SK-N-SH (cell line): ENCODE measurements at regions not wholly inside any gene's neighbourhood (a gene's known extent, or its start where the extent isn't known, plus 50 kb on each side); places are given as distances from the start of the nearest gene placed in this dataset.

Experiments used
- CTCF ChIA-PET: fragments of 300-600, 350-600 bp; formaldehyde crosslinking; extraction: SDS; loops from one replicate; lab custom pipeline; 2021; lab: Yijun Ruan, JAX
- POLR2A ChIA-PET: fragments of 350-600 bp; sonication (Branson Sonifier 250); formaldehyde crosslinking; extraction: SDS; loops from one replicate; lab custom pipeline; 2020; ENCODE audit warnings: antibody characterized with exemption, inconsistent platforms; lab: Yijun Ruan, JAX
- DNase-seq: peaks from one replicate; pipeline ENCODE4 v3.0.0; 2012
- H2AFZ ChIP-seq: fragments of 200-600 bp; sonication (generic); 2 replicates; pipeline ENCODE4 v1.8.1; 2016; ENCODE audit warnings: antibody characterized with exemption, mild to moderate bottlenecking, low read depth
- H3F3A ChIP-seq: fragments of 200-600 bp; sonication (generic); replicated peaks from 2 replicates; pipeline ENCODE3; 2016; ENCODE audit warnings: antibody characterized with exemption, mild to moderate bottlenecking; ENCODE audit not compliant: insufficient read depth
- H3K27ac ChIP-seq, 2 experiments: fragments of 200-500 bp in 1 of 2; fragments of 200-600 bp in 1 of 2; sonication (Bioruptor generic) in 1 of 2; sonication (generic), shearing (Covaris generic) in 1 of 2; 2 replicates each; pipeline versions ENCODE4 v1.5.1 to v1.6.1; 2014 to 2016; ENCODE audit warnings: low read depth in 2 of 2, inconsistent platforms in 1 of 2, low read length in 1 of 2, mild to moderate bottlenecking in 1 of 2, mixed read lengths in 1 of 2
- H3K27me3 ChIP-seq: fragments of 200-600 bp; sonication (generic), shearing (Covaris generic); 2 replicates; pipeline ENCODE4 v1.6.1; 2016; ENCODE audit warnings: mixed run types; ENCODE audit not compliant: insufficient read depth
- H3K36me3 ChIP-seq, 2 experiments: fragments of 200-500 bp in 1 of 2; fragments of 200-600 bp in 1 of 2; sonication (Bioruptor generic) in 1 of 2; sonication (generic) in 1 of 2; replicated peaks in 1 of 2; 2 replicates each; pipeline versions ENCODE3 to v1.5.1; 2014 to 2016; ENCODE audit warnings: low read length in 1 of 2, mild to moderate bottlenecking in 1 of 2; ENCODE audit not compliant: insufficient read depth in 2 of 2, control insufficient read depth in 1 of 2
- H3K4me1 ChIP-seq, 2 experiments: fragments of 200-500 bp in 1 of 2; fragments of 200-600 bp in 1 of 2; sonication (Bioruptor generic) in 1 of 2; sonication (generic), shearing (Covaris generic) in 1 of 2; 2 replicates each; pipeline versions ENCODE4 v1.5.1 to v1.6.1; 2014 to 2016; ENCODE audit warnings: low read depth in 1 of 2, low read length in 1 of 2, mixed run types in 1 of 2; ENCODE audit not compliant: insufficient read depth in 2 of 2, control insufficient read depth in 1 of 2
- H3K4me2 ChIP-seq: fragments of 200-600 bp; sonication (generic), shearing (Covaris generic); 2 replicates; pipeline ENCODE4 v1.6.1; 2017; ENCODE audit warnings: mixed run types
- H3K4me3 ChIP-seq, 2 experiments: fragments of 200-500 bp in 1 of 2; fragments of 200-600 bp in 1 of 2; sonication (Bioruptor generic) in 1 of 2; sonication (generic), shearing (Covaris generic) in 1 of 2; 2 replicates each; pipeline versions ENCODE4 v1.5.1 to v1.8.1; 2014 to 2016; ENCODE audit warnings: low read depth in 2 of 2, inconsistent platforms in 1 of 2, low read length in 1 of 2, mild to moderate bottlenecking in 1 of 2, mixed read lengths in 1 of 2, moderate library complexity in 1 of 2
- H3K79me2 ChIP-seq: fragments of 200-600 bp; sonication (generic); 2 replicates; pipeline ENCODE4 v1.8.1; 2017; ENCODE audit warnings: mild to moderate bottlenecking; ENCODE audit not compliant: insufficient read depth
- H3K9ac ChIP-seq: fragments of 200-600 bp; sonication (generic); 2 replicates; pipeline ENCODE4 v1.6.1; 2017; ENCODE audit warnings: mixed run types
- H3K9me2 ChIP-seq: fragments of 200-600 bp; sonication (generic); 2 replicates; pipeline ENCODE4 v1.6.1; 2017; ENCODE audit warnings: mixed run types
- H3K9me3 ChIP-seq: fragments of 200-600 bp; sonication (generic); 2 replicates; pipeline ENCODE4 v1.6.1; 2017; ENCODE audit warnings: mixed run types, mild to moderate bottlenecking, moderate library complexity
- H4K20me1 ChIP-seq: fragments of 200-600 bp; sonication (generic); 2 replicates; pipeline ENCODE4 v1.6.1; 2017; ENCODE audit warnings: mild to moderate bottlenecking, mixed run types; ENCODE audit not compliant: insufficient read depth
- ELF1 ChIP-seq: IDR thresholded peaks from 2 replicates; pipeline ENCODE4 v1.4.0; 2012
- EZH2phosphoT487 ChIP-seq: fragments of 200-600 bp; sonication (generic); IDR thresholded peaks from 2 replicates; pipeline ENCODE4 v1.6.1; 2017; ENCODE audit warnings: low read depth, mixed run types, mild to moderate bottlenecking, antibody characterized with exemption, moderate library complexity, borderline replicate concordance
- FOXM1 ChIP-seq: IDR thresholded peaks from 2 replicates; pipeline ENCODE4 v1.4.0; 2012; ENCODE audit warnings: low read depth, mild to moderate bottlenecking
- GABPA ChIP-seq: IDR thresholded peaks from 2 replicates; pipeline ENCODE4 v1.4.0; 2012; ENCODE audit warnings: low read depth, mild to moderate bottlenecking
- JUND ChIP-seq: IDR thresholded peaks from 2 replicates; pipeline ENCODE4 v1.4.0; 2012
- MAX ChIP-seq: IDR thresholded peaks from 2 replicates; pipeline ENCODE4 v1.4.0; 2012; ENCODE audit warnings: low read depth
- MEF2A ChIP-seq: IDR thresholded peaks from 2 replicates; pipeline ENCODE4 v1.4.0; 2012; ENCODE audit warnings: low read depth, borderline replicate concordance
- NFIC ChIP-seq: IDR thresholded peaks from 2 replicates; pipeline ENCODE4 v1.4.0; 2012; ENCODE audit warnings: borderline replicate concordance
- NRF1 ChIP-seq: IDR thresholded peaks from 2 replicates; pipeline ENCODE4 v1.6.1; 2012; ENCODE audit warnings: low read depth, mild to moderate bottlenecking, low read length
- POLR2AphosphoS5 ChIP-seq: IDR thresholded peaks from 2 replicates; pipeline ENCODE4 v1.6.1; 2012; ENCODE audit warnings: low read depth, low read length
- RCOR1 ChIP-seq: fragments of 150-350 bp; IDR thresholded peaks from 2 replicates; pipeline ENCODE4 v1.6.1; 2017; ENCODE audit warnings: antibody characterized with exemption, low read length
- RFX5 ChIP-seq: IDR thresholded peaks from 2 replicates; pipeline ENCODE4 v1.6.1; 2012; ENCODE audit warnings: mild to moderate bottlenecking, improper control_type of control experiment, low read length
- RXRA ChIP-seq: IDR thresholded peaks from 2 replicates; pipeline ENCODE4 v1.4.0; 2012; ENCODE audit warnings: low read depth, mild to moderate bottlenecking, borderline replicate concordance
- TAF1 ChIP-seq: IDR thresholded peaks from 2 replicates; pipeline ENCODE4 v1.6.1; 2012; ENCODE audit warnings: low read depth, mild to moderate bottlenecking, low read length, moderate library complexity, borderline replicate concordance
- TCF12 ChIP-seq: IDR thresholded peaks from 2 replicates; pipeline ENCODE4 v1.4.0; 2012
- USF2 ChIP-seq: fragments of 150-350 bp; IDR thresholded peaks from 2 replicates; pipeline ENCODE4 v1.6.1; 2017; ENCODE audit warnings: antibody characterized with exemption, low read length, low read depth, borderline replicate concordance
- YY1 ChIP-seq: IDR thresholded peaks from 2 replicates; pipeline ENCODE4 v1.4.0; 2012; ENCODE audit warnings: low read depth, mild to moderate bottlenecking
- WGBS: methylation state at CpG from one replicate; pipeline ENCODE4 v1.1.6; 2017; ENCODE audit warnings: low lambda C conversion rate; 5-methylcytosine and 5-hydroxymethylcytosine counted together
- TF ChIP-seq, protein P1 (sequence below): fragments of 200-600 bp; sonication (generic); IDR thresholded peaks from 2 replicates; pipeline ENCODE4 v1.6.1; 2017; ENCODE audit warnings: antibody characterized with exemption, mild to moderate bottlenecking, moderate library complexity

DNA sequence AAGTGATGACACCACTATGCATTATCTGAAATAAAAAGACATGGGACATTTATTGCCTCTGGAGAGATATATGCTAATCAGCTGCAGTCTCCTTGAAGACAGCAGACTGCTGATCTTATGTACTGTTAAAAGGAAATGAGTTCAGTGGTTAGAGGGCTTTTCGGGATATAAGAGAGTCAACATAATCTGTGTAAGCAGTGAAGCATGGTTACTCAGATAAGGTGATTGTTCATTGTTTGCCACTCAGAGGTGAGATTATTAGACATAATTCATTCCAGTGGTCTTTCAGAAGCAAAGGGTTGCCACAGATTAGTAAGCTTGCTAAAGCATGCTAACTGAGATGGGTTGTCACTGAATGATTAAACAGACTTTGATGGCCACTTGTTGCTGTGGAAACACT, 1450.7 kb upstream of the ADGRB3 start:
- DNase-seq, result no peak
- H4K20me1 ChIP-seq, result no peaks in the 10 kb centered on the region
- H3K27ac ChIP-seq, result no peak overlapping the region
- no peak overlapping the region for H3K4me2 ChIP-seq
- no peaks in the 10 kb centered on the region for H3K36me3 ChIP-seq
- H3K4me1 ChIP-seq, result no peaks in the 10 kb centered on the region
- H3F3A ChIP-seq, result no peaks in the 10 kb centered on the region
- no peaks in the 10 kb centered on the region for H3K9me2 ChIP-seq
- no peak overlapping the region for H3K9ac ChIP-seq
- no peaks in the 10 kb centered on the region for H3K79me2 ChIP-seq
- no peaks in the 10 kb centered on the region for H3K27me3 ChIP-seq
- TF ChIP-seq TAF1 (no peak), FOXM1 (no peak), GABPA (no peak), USF2 (no peak), NFIC (no peak), YY1 (no peak), POLR2AphosphoS5 (no peak), MAX (no peak), MEF2A (no peak), NRF1 (no peak), ELF1 (no peak), TCF12 (no peak), JUND (no peak), EZH2phosphoT487 (no peak), RFX5 (no peak), RXRA (no peak)
- TF ChIP-seq, protein P1, sequence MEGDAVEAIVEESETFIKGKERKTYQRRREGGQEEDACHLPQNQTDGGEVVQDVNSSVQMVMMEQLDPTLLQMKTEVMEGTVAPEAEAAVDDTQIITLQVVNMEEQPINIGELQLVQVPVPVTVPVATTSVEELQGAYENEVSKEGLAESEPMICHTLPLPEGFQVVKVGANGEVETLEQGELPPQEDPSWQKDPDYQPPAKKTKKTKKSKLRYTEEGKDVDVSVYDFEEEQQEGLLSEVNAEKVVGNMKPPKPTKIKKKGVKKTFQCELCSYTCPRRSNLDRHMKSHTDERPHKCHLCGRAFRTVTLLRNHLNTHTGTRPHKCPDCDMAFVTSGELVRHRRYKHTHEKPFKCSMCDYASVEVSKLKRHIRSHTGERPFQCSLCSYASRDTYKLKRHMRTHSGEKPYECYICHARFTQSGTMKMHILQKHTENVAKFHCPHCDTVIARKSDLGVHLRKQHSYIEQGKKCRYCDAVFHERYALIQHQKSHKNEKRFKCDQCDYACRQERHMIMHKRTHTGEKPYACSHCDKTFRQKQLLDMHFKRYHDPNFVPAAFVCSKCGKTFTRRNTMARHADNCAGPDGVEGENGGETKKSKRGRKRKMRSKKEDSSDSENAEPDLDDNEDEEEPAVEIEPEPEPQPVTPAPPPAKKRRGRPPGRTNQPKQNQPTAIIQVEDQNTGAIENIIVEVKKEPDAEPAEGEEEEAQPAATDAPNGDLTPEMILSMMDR, result no peak
- POLR2A ChIA-PET, result no interaction called here
- 58% methylated on average over 1 of the region's 1 CpG for WGBS
- CTCF ChIA-PET, result no interaction called here
- no peak overlapping the region for H3K4me3 ChIP-seq
- 0 out of 2 replicates have a peak, but pooled peaks cover 6% of the 10 kb centered on the region for H3K9me3 ChIP-seq
- H2AFZ ChIP-seq, result no peak overlapping the region

GRCh38 chr6:67175101-67175500, 1460.0 kb upstream of the ADGRB3 start:
- no peak overlapping the region for H3K4me2 ChIP-seq
- H3K27me3 ChIP-seq, result no peaks in the 10 kb centered on the region
- 7% methylated on average over 1 of the region's 1 CpG for WGBS
- ChIA-PET CTCF (no interaction called here), POLR2A (no interaction called here)
- H4K20me1 ChIP-seq, result no peaks in the 10 kb centered on the region
- no peaks in the 10 kb centered on the region for H3K9me2 ChIP-seq
- no peaks in the 10 kb centered on the region for H3K79me2 ChIP-seq
- no peak overlapping the region for H2AFZ ChIP-seq
- no peak for DNase-seq
- no peaks in the 10 kb centered on the region for H3K9me3 ChIP-seq
- no peak for TF ChIP-seq RCOR1
- H3K4me3 ChIP-seq, result no peak overlapping the region
- no peak overlapping the region for H3K27ac ChIP-seq
- no peaks in the 10 kb centered on the region for H3K4me1 ChIP-seq
- H3K36me3 ChIP-seq, result no peaks in the 10 kb centered on the region
- no peak overlapping the region for H3K9ac ChIP-seq
- no peaks in the 10 kb centered on the region for H3F3A ChIP-seq
